HEK293T (cell line): ENCODE measurements at regions not wholly inside any gene's neighbourhood (a gene's known extent, or its start where the extent isn't known, plus 50 kb on each side); places are given as distances from the start of the nearest gene placed in this dataset.

Source experiments
- BHLHE40 ChIP-seq: fragments of 450-650 bp; IDR thresholded peaks from 2 replicates; pipeline ENCODE4 v1.6.1; 2016; ENCODE audit warnings: mild to moderate bottlenecking, moderate library complexity, borderline replicate concordance
- ELF4 ChIP-seq: fragments of 450-650 bp; IDR thresholded peaks from 2 replicates; pipeline ENCODE4 v1.6.1; 2017; ENCODE audit warnings: antibody characterized with exemption
- FOXA1 ChIP-seq: fragments of 450-650 bp; IDR thresholded peaks from 2 replicates; pipeline ENCODE4 v1.6.1; 2016; ENCODE audit warnings: mild to moderate bottlenecking
- FOXK2 ChIP-seq: fragments of 450-650 bp; IDR thresholded peaks from 2 replicates; pipeline ENCODE4 v1.6.1; 2016; ENCODE audit warnings: mild to moderate bottlenecking
- FOXM1 ChIP-seq: fragments of 450-650 bp; IDR thresholded peaks from 2 replicates; pipeline ENCODE4 v1.6.1; 2017; ENCODE audit warnings: mild to moderate bottlenecking, borderline replicate concordance
- SP1 ChIP-seq: fragments of 450-650 bp; IDR thresholded peaks from 2 replicates; pipeline ENCODE4 v1.6.1; 2017
- SUZ12 ChIP-seq: fragments of 450-650 bp; IDR thresholded peaks from 2 replicates; pipeline ENCODE4 v1.6.1; 2016; ENCODE audit warnings: mild to moderate bottlenecking
- ZNF384 ChIP-seq: fragments of 450-650 bp; IDR thresholded peaks from 2 replicates; pipeline ENCODE4 v1.6.1; 2016

GRCh38 chr6:21323577-21323976 lies 270.0 kb upstream of the SOX4 start:
- TF ChIP-seq SP1 (no peak), ZNF384 (no peak), SUZ12 (no peak), BHLHE40 (no peak), FOXM1 (no peak), ELF4 (no peak), FOXA1 (no peak), FOXK2 (no peak)
